Panc1 (cell line): ENCODE measurements at regions not wholly inside any gene's neighbourhood (a gene's known extent, or its start where the extent isn't known, plus 50 kb on each side); places are given as distances from the start of the nearest gene placed in this dataset.
"Not testable (repeated sequence)": the region's sequence is repeated elsewhere in the genome, so short reads cannot be mapped to it uniquely, and the experiment has no call there.

Experiments
- POLR2AphosphoS5 ChIP-seq: IDR thresholded peaks from 2 replicates; pipeline ENCODE4 v1.6.1; 2012; ENCODE audit warnings: mild to moderate bottlenecking, low read depth, low read length, moderate library complexity
- REST ChIP-seq, 2 experiments: IDR thresholded peaks; 2 replicates each; pipeline ENCODE4 v1.6.1; 2011 to 2012; ENCODE audit warnings: low read depth in 2 of 2, control low read depth in 1 of 2, low read length in 1 of 2, mild to moderate bottlenecking in 1 of 2, moderate library complexity in 1 of 2; ENCODE audit not compliant: insufficient read depth in 1 of 2
- SIN3A ChIP-seq: IDR thresholded peaks from 2 replicates; pipeline ENCODE4 v1.6.1; 2012; ENCODE audit warnings: low read depth, mild to moderate bottlenecking, low read length, moderate library complexity, borderline replicate concordance; ENCODE audit not compliant: insufficient read depth
- TCF7L2 ChIP-seq: IDR thresholded peaks from 2 replicates; pipeline ENCODE4 v1.6.1; 2011; ENCODE audit warnings: mild to moderate bottlenecking, low read depth, low read length, inconsistent platforms
- TF ChIP-seq, protein P1 (sequence below): fragments of 450-650 bp; IDR thresholded peaks from 2 replicates; pipeline ENCODE4 v1.5.1; 2017; ENCODE audit warnings: mild to moderate bottlenecking

DNA sequence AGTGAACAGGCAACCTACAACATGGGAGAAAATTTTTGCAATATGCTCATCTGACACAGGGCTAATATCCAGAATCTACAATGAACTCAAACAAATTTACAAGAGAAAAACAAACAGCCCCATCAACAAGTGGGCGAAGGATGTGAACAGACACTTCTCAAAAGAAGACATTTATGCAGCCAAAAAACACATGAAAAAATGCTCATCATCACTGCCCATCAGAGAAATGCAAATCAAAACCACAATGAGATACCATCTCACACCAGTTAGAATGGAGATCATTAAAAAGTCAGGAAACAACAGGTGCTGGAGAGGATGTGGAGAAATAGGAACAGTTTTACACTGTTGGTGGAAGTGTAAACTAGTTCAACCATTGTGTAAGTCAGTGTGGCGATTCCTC, 76.7 kb upstream of the NMU start:
- TF ChIP-seq, protein P1, sequence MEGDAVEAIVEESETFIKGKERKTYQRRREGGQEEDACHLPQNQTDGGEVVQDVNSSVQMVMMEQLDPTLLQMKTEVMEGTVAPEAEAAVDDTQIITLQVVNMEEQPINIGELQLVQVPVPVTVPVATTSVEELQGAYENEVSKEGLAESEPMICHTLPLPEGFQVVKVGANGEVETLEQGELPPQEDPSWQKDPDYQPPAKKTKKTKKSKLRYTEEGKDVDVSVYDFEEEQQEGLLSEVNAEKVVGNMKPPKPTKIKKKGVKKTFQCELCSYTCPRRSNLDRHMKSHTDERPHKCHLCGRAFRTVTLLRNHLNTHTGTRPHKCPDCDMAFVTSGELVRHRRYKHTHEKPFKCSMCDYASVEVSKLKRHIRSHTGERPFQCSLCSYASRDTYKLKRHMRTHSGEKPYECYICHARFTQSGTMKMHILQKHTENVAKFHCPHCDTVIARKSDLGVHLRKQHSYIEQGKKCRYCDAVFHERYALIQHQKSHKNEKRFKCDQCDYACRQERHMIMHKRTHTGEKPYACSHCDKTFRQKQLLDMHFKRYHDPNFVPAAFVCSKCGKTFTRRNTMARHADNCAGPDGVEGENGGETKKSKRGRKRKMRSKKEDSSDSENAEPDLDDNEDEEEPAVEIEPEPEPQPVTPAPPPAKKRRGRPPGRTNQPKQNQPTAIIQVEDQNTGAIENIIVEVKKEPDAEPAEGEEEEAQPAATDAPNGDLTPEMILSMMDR: not testable (repeated sequence)
- not testable (repeated sequence) for TF ChIP-seq POLR2AphosphoS5; REST (IDR thresholded peaks at IDR 0.05; ENCODE audit: insufficient read depth in 1 of 2, low read depth in 2 of 2, low read length in 1 of 2); TCF7L2; SIN3A
